Activated CD8-positive, alpha-beta T cell treated with anti-CD3 and anti-CD28 coated beads for 36 hours (primary cell): ENCODE measurements at regions not wholly inside any gene's neighbourhood (a gene's known extent, or its start where the extent isn't known, plus 50 kb on each side); places are given as distances from the start of the nearest gene placed in this dataset.

ENCODE experiments used
- ATAC-seq: fragments of 200-7000 bp; cut with Tn5 transposase; one replicate; pipeline ENCODE4 v1.10.0; 2021; ENCODE audit warnings: mild to moderate bottlenecking, moderate library complexity
- CTCF ChIA-PET: fragments of 350-600 bp; sonication (Branson Sonifier 250); formaldehyde crosslinking; loops from one replicate; lab custom pipeline; 2021; ENCODE audit warnings: antibody characterized with exemption; lab: Charles Lee
- POLR2A ChIA-PET: fragments of 350-600 bp; sonication (Branson Sonifier 250); formaldehyde crosslinking; loops from one replicate; lab custom pipeline; 2021; ENCODE audit warnings: antibody characterized with exemption; lab: Charles Lee
- DNase-seq: peaks from one replicate; pipeline ENCODE4 v3.0.0-alpha.2; 2020
- H3K27ac Mint-ChIP-seq: one replicate; pipeline ENCODE4 v1.8.0; 2021; ENCODE audit warnings: mild to moderate bottlenecking, mixed read lengths
- H3K27me3 Mint-ChIP-seq: one replicate; pipeline ENCODE4 v1.8.0; 2021; ENCODE audit warnings: mixed read lengths
- H3K36me3 Mint-ChIP-seq: one replicate; pipeline ENCODE4 v1.8.0; 2021; ENCODE audit warnings: low read depth, mixed read lengths
- H3K4me1 Mint-ChIP-seq: one replicate; pipeline ENCODE4 v1.8.0; 2021; ENCODE audit warnings: low read depth, mixed read lengths
- H3K4me3 Mint-ChIP-seq: one replicate; pipeline ENCODE4 v1.8.0; 2021; ENCODE audit warnings: mild to moderate bottlenecking, moderate library complexity, mixed read lengths
- H3K9me3 Mint-ChIP-seq: one replicate; pipeline ENCODE4 v1.8.0; 2021; ENCODE audit warnings: mixed read lengths
- intact Hi-C: fragments of 100-400 bp; cut with micrococcal nuclease; formaldehyde crosslinking; loops from one replicate; pipeline ENCODE4 v1.10.0; 2022
- TF ChIP-seq, protein P1 (sequence below): fragments of 200-600 bp; IDR thresholded peaks from one replicate; pipeline ENCODE4 v1.8.0; 2022; ENCODE audit warnings: antibody characterized with exemption, mild to moderate bottlenecking

DNA sequence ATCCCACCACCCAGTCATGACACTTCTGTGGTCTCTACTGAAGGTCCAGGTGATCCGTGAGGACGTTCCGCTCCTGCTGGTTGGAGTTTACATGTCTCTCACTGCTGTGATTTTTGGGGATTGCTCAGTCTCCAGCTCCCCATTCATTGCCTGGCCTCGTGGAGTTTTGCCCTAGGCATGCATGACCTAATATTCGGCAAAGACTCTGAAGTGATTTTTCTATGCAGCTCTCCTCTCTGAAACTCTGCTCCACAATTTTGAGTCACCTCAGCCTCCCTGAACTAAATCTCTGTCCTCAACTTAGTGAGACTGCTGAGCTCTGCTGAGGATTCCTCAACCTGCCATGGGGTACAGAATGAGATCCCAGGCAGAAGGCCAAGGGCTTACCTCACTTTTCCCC lies 174.4 kb upstream of the FGGY start:
- TF ChIP-seq, protein P1, sequence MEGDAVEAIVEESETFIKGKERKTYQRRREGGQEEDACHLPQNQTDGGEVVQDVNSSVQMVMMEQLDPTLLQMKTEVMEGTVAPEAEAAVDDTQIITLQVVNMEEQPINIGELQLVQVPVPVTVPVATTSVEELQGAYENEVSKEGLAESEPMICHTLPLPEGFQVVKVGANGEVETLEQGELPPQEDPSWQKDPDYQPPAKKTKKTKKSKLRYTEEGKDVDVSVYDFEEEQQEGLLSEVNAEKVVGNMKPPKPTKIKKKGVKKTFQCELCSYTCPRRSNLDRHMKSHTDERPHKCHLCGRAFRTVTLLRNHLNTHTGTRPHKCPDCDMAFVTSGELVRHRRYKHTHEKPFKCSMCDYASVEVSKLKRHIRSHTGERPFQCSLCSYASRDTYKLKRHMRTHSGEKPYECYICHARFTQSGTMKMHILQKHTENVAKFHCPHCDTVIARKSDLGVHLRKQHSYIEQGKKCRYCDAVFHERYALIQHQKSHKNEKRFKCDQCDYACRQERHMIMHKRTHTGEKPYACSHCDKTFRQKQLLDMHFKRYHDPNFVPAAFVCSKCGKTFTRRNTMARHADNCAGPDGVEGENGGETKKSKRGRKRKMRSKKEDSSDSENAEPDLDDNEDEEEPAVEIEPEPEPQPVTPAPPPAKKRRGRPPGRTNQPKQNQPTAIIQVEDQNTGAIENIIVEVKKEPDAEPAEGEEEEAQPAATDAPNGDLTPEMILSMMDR: no peak
- intact Hi-C loops: no loop called here
- Mint-ChIP-seq H3K27me3 (peaks cover 5% of the 10 kb centered on the region), H3K36me3 (no peaks in the 10 kb centered on the region), H3K4me3 (no peak overlapping the region), H3K4me1 (peaks cover 23% of the 10 kb centered on the region), H3K9me3 (peaks cover 1% of the 10 kb centered on the region), H3K27ac (no peak overlapping the region)
- DNase-seq (no peak), ATAC-seq (no peak)
- ChIA-PET CTCF (no interaction called here), POLR2A (no interaction called here)

DNA sequence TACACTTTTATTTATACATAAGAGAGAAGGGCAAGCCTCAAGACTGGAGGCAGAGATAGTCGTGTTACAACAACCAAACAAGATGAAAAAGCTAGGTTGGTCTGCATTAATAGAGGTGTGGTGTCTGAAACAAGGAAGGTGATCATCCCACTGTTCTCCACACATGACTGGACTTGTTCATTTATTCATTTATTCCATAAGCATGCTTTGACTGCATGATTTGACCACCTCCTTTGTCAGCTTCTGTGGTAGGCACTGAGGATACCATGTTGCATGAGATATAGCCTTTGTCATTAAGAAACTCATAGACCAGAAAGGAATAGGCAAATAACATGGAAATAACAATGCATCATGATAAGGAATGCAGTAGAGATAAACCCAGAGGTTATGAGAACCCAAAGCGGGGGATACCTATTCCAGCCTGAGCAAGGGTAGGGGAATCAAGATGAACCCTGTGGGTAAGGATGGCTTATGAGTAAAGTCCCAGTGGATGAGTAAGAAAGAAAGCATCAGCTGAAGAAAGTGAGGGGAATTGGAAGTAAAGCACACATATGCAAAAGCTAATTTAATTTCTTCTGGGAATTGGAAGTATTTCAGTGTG lies 173.7 kb upstream of the FGGY start:
- no peaks in the 10 kb centered on the region for H3K36me3 Mint-ChIP-seq
- ATAC-seq (no peak), DNase-seq (no peak)
- TF ChIP-seq, protein P1: no peak
- peaks cover 24% of the 10 kb centered on the region for H3K4me1 Mint-ChIP-seq
- ChIA-PET POLR2A (interaction anchor here (0.6 kb wide), 1 partner anchor 12 kb away, joined by 3 read pairs; no protein-coding TSS in a partner anchor), CTCF (no interaction called here)
- no peak overlapping the region for H3K4me3 Mint-ChIP-seq
- H3K9me3 Mint-ChIP-seq: peaks cover 1% of the 10 kb centered on the region
- intact Hi-C loops: no loop called here
- H3K27ac Mint-ChIP-seq: no peak overlapping the region
- peaks cover 9% of the 10 kb centered on the region for H3K27me3 Mint-ChIP-seq

DNA sequence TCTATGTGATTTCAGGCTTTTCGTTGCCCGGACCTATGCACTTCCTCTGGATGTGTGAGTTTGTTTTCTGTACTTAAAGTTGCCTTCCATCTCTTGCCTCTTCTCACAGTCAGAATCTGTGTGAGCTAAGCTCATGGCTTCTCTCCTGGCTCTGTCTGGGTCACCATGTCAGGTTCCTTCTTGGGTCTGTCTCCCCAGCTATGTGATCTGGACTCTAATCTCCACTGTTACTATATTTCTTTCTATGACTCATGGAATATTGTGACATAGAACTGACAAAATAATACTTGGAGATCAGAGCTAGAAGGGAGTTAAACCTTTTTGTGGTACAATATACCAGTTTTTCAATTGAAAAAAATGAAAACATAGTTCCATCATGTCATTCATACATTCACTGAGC lies 172.7 kb upstream of the FGGY start:
- TF ChIP-seq, protein P1: no peak
- Mint-ChIP-seq H3K9me3 (peaks cover 1% of the 10 kb centered on the region), H3K27ac (no peak overlapping the region), H3K27me3 (peaks cover 9% of the 10 kb centered on the region), H3K36me3 (no peaks in the 10 kb centered on the region), H3K4me3 (no peak overlapping the region), H3K4me1 (peaks cover 24% of the 10 kb centered on the region)
- CTCF ChIA-PET: interaction anchor here (1.0 to 1.5 kb wide), 3 partner anchors 18 to 637 kb away, joined by 3 read pairs; no protein-coding TSS in a partner anchor
- intact Hi-C loops: no loop called here
- ATAC-seq: no peak
- POLR2A ChIA-PET: interaction anchor here (0.7 kb wide), 1 partner anchor 13 kb away, joined by 3 read pairs; no protein-coding TSS in a partner anchor
- no peak for DNase-seq

DNA sequence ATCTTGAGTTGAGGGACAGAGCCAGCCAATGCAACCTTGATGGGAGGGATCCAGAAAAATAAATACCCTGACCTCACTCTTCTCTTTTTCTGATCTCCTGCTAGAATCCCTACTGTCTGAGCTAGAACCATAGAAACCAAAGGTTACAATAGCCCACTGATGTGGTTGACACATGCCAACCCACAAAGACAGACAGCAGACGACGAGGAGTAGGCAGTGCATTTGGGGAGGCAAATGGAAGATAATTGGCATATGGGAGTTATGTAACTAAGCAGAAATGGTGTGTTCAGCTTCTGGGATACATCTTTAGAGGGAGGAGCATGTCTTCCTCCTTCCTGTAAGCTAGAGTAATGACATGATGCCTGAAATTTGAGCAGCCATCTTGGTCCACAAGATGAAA lies 171.7 kb upstream of the FGGY start:
- no peaks in the 10 kb centered on the region for H3K36me3 Mint-ChIP-seq
- CTCF ChIA-PET: interaction anchor here (0.7 to 1.5 kb wide), 2 partner anchors 19 to 1872 kb away, joined by 3 read pairs; no protein-coding TSS in a partner anchor
- intact Hi-C loops: no loop called here
- H3K4me1 Mint-ChIP-seq: peaks cover 24% of the 10 kb centered on the region
- TF ChIP-seq, protein P1: no peak
- H3K27me3 Mint-ChIP-seq: peaks cover 9% of the 10 kb centered on the region
- ATAC-seq (peak; percentile 74), DNase-seq (peak; percentile 62)
- no peak overlapping the region for H3K27ac Mint-ChIP-seq
- peaks cover 1% of the 10 kb centered on the region for H3K9me3 Mint-ChIP-seq
- H3K4me3 Mint-ChIP-seq: no peak overlapping the region
- POLR2A ChIA-PET: interaction anchor here (0.7 kb wide), 1 partner anchor 14 kb away, joined by 3 read pairs; no protein-coding TSS in a partner anchor

DNA sequence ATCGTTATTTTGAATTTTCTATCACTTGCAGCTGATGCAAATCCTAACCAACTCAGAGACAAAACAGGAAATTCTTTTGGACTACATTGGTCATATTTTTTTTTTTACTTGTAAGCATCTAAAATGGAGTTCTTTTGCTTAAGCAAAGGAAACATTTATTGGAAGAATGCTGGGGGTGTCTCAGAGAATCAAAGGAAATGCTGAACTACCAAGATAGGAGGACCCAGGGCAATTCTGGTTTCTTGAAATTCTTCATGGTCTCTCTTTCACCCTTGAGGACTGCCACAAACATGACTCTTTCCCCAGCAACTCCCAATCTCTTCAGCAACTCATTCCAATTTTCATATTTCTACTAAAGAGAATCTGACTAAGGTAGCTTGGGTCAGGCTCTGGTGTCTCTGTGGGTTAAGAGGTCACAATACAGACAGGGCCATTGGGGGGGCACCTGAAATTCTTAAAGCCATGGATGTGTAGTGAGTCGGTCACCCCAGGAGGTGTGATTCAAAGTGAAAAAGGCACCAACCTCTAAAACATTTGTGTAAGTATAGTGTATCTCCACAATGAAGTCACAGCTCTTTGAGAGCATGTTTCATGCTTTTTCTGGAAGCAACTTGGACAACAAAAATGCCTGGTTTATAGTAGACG lies 171.1 kb upstream of the FGGY start:
- H3K27ac Mint-ChIP-seq: no peak overlapping the region
- POLR2A ChIA-PET: no interaction called here
- CTCF ChIA-PET: interaction anchor here (0.7 kb wide), 1 partner anchor 1871 kb away, joined by 3 read pairs; no protein-coding TSS in a partner anchor
- DNase-seq (peak; percentile 52), ATAC-seq (peak; percentile 70)
- no peaks in the 10 kb centered on the region for H3K36me3 Mint-ChIP-seq
- no peak overlapping the region for H3K4me3 Mint-ChIP-seq
- TF ChIP-seq, protein P1: no peak
- intact Hi-C loops: no loop called here
- H3K4me1 Mint-ChIP-seq: peaks cover 24% of the 10 kb centered on the region
- H3K9me3 Mint-ChIP-seq: peaks cover 1% of the 10 kb centered on the region
- H3K27me3 Mint-ChIP-seq: peaks cover 9% of the 10 kb centered on the region
